ENCODE measurements at regions not wholly inside any gene's neighbourhood (a gene's known extent, or its start where the extent isn't known, plus 50 kb on each side); places are given as distances from the start of the nearest gene placed in this dataset.
A peak's percentile ranks its signal among the peaks of the same experiment; 100 is the strongest.
"Not testable (repeated sequence)": the region's sequence is repeated elsewhere in the genome, so short reads cannot be mapped to it uniquely, and the experiment has no call there.

GRCh38 chr9:7615344-7615743 lies 184.2 kb downstream of the DMAC1 start:
- DNase-seq, result no peak

GRCh38 chr9:7613931-7614330 lies 185.6 kb downstream of the DMAC1 start:
- DNase-seq, result no peak

GRCh38 chr9:7608261-7608660 lies 191.3 kb downstream of the DMAC1 start:
- DNase-seq, result no peak

GRCh38 chr9:7607421-7607820 lies 192.2 kb downstream of the DMAC1 start:
- no peak for DNase-seq

- no peak for DNase-seq
Observed at GRCh38 chr9:7606591-7606990, 193.0 kb downstream of the DMAC1 start.

- DNase-seq, result no peak
Observed at GRCh38 chr9:7601739-7602138, 197.8 kb downstream of the DMAC1 start.

- DNase-seq, result no peak
Observed at GRCh38 chr9:7597716-7598115, 201.9 kb downstream of the DMAC1 start.

- no peak for DNase-seq
Observed at GRCh38 chr9:7592321-7593316, 207.0 kb downstream of the DMAC1 start.

- DNase-seq, result no peak
Observed at GRCh38 chr9:7591501-7591900, 208.1 kb downstream of the DMAC1 start.

GRCh38 chr9:7580568-7580967 lies 219.0 kb downstream of the DMAC1 start:
- no peak for DNase-seq

- DNase-seq, result no peak
Observed at GRCh38 chr9:7579351-7579750, 220.2 kb downstream of the DMAC1 start.

GRCh38 chr9:7578951-7579350 lies 220.6 kb downstream of the DMAC1 start:
- DNase-seq, result no peak

- DNase-seq, result peak; percentile 72
Observed at GRCh38 chr9:7570107-7570720, 229.4 kb downstream of the DMAC1 start.

- no peak for DNase-seq
Observed at GRCh38 chr9:7567687-7568086, 231.9 kb downstream of the DMAC1 start.

- DNase-seq, result no peak
Observed at GRCh38 chr9:7561527-7562080, 238.0 kb downstream of the DMAC1 start.

- DNase-seq, result no peak
Observed at GRCh38 chr9:7560669-7561305, 238.8 kb downstream of the DMAC1 start.

GRCh38 chr9:7554699-7555098 lies 244.9 kb downstream of the DMAC1 start:
- DNase-seq, result no peak

- DNase-seq, result not testable (repeated sequence)
Observed at GRCh38 chr9:7552706-7553105, 246.9 kb downstream of the DMAC1 start.

GRCh38 chr9:7549249-7549648 lies 250.3 kb downstream of the DMAC1 start:
- DNase-seq, result no peak

GRCh38 chr9:7546261-7546660 lies 253.3 kb downstream of the DMAC1 start:
- DNase-seq, result no peak

- DNase-seq, result no peak
Observed at GRCh38 chr9:7545371-7546165, 254.0 kb downstream of the DMAC1 start.

- DNase-seq, result no peak
Observed at GRCh38 chr9:7542693-7543092, 256.9 kb downstream of the DMAC1 start.

GRCh38 chr9:7542126-7542525 lies 257.5 kb downstream of the DMAC1 start:
- no peak for DNase-seq
